ENCODE measurements at regions not wholly inside any gene's neighbourhood (a gene's known extent, or its start where the extent isn't known, plus 50 kb on each side); places are given as distances from the start of the nearest gene placed in this dataset.

DNA sequence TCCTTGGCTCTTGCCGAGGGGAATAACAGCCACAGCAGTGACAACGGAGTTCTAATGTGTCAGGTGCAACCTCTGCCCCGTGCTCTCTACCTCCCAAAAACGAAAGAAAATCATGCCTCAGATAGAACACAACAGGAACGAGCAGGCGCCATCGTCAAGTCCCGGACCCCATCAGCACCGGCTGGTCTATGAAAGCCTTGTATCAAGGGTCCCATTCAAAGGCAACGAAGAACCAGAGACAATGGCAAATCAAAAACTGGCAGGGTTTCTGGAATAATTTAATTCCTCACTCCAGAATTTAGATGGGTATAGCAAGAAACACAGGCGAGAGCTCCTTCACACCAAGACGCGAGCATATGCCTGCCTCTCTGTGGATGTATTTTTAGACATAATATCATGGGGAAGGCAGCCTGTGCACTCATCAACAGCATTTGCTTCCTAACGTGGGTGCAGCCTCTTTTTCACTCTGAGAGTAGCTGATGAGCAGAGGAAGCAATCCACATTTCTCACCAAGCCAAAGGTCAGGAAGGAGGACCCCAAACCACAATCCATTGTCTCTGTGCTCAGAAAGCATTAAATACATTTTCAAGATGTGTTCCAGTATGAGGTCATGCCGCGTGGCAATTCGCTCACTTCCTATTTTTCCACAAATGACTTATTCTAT is 193.4 kb upstream of the BLID start:
- no peak for DNase-seq

GRCh38 chr11:122308226-122308625 is 192.2 kb upstream of the BLID start:
- DNase-seq = no peak

DNA sequence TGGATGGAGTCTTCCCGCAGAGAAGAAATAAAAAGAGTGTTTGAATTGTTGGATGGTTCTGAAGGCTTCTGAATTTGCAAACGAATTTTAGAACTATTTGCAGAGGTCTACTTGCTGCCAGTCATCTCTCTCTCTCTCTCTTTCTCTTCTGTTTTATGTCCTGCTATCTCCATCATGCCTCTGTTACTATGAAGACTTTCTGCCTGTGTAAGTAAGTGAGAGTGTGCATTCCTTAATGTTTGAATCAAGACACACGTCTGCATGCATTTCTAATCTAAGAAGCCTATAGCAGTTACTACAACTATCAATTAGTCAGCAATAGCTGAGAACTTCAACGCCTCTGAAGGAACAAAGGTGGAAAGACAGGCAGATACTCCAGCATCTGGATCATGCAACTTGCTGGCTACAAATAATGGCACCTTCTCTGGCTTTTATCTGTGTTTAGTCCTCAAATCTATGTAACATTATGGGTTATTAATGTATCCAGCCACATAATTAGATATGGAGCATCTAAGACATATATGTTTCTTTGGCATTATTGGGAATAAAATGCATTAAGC is 191.5 kb upstream of the BLID start:
- DNase-seq = no peak

DNA sequence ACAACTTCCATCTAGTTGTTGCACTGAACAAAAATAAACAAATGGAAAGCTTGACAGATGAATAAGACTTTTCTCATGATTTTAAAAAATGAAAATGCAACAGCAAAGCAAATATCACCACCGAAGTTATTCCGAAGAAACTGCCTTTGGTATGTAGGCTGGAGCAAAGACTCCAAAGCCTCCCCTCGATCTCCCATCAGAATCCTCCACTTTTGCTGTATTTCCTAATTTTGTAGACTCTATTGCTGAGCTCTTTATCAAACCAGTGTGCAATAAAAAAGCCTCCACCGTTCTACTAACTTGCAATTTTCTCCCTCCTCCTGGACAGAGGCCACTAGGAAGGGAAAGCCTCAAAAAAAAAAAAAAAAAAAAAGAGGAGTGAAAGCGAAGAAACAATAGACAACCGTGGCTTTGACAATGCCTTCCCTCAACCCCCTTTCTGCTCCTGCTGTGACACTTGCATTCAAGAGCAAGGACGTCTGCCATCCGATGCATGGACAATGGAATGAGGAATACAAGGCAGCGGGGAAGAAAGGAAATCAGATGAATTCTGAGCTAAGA is 190.9 kb upstream of the BLID start:
- no peak for DNase-seq

DNA sequence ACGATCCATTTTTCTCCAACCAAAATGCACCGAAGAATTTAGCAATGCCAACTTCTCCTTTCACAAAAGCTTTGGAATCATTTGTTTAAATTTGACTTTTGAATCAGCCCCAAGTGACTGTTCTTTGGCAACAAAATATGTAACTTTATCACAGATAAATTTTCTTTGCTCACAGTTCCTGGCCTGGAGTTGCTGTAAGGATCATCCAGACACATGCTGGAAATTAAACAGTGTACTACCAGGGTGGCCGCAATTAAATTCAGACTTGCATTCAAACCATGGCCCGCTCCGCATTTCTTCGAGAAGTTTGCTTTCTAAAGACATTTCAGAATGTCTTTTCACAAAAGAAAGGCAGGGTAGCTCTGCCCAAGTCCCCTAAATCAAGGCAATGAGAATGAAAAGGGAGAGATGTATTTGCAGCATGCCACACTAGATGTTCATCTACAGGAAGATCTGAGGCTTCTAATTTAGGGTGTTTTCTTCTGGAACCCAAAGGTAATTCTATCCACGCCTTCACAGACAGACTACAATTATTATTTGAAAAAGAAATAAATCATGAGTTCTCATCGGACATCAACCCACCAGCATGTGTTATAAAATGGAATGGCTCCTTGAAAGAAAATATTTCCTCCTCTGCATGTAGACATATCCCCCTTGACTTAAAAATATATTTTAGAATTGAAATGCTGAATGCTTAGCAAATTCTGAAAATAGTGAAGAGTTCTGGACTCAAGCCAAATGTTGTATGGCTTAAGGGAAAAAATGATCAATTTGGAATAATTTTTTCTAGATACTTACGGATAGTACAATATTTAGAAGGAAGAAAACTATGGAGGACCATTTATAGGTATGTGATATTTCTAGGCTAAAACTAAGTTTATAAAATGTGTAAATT is 189.7 kb upstream of the BLID start:
- no peak for DNase-seq

DNA sequence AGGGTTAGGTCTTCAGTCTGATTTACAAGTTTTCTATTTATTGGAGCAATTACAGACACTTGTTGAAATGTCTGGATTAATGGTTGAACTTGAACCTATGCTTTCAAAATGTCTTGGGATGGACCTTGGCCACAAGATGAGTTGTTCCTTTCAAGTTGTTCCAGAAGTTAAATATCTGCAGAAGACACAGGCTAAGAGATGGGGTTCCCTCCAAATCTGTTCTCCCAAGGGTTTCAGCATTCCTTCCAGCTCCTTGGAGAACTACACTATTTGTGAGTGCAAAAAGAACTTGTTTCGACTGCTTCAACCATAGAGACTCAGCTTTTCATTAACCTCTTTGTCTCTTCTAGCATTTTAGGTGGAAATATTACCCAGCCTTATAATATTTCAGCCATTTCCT is 189.0 kb upstream of the BLID start:
- no peak for DNase-seq

DNA sequence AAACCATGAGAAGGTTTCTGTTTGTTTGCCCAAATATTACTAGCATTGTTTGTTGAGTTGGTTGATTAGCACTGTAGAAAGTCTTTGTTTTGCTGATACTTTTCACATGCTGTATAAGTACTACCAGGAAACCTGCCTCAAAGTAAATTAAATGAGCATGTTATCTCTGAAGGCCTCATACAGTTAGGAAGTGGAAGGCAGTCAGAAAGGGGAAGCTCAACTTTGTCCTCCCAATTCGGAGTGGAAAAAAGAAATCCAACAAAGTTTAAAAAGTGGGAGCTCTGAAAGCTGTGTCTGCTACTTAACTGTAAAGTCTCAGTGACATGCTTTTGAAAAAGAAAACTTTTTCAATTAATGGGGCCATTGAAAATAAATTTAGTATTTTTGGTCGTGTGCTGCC is 188.3 kb upstream of the BLID start:
- DNase-seq = peak; percentile 3 to 7

- no peak for DNase-seq
Observed at GRCh38 chr11:122294041-122294440, 178.0 kb upstream of the BLID start.

DNA sequence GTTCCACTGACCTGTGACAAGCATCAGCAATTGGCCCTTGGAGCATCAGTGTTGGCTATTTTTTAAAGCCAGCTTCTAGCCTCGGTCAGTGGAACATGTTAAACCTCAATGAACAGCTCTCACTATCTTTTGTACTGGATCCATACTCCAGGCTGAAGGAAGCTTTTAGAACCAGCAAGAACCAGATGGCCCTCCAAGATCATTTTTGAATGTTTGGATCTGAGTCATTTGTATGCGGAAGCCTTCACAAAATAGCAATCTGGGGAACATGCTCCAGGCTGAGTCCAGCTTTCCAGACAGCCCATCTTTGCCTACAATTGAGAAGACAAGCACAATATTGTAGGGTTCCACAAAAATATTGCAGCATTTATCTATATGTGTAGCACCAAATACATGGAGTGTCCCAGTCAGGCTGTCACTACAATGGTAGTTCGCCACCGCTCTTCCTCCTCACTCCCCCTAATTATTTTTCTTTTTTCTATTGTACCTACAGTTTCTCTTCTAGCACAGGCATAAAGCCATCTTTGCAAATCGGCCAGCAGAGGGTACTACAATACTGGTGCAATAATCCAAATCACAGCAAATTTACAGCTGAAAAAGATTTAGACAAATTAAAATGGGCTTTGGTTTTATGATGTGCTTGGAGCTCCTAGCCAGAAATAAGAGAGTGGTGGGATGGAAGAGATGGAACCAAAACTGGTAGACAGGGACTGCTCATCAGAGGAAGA is 177.4 kb upstream of the BLID start:
- peak; percentile 21 to 32 for DNase-seq

GRCh38 chr11:122287401-122287800 is 171.4 kb upstream of the BLID start:
- DNase-seq = no peak

DNA sequence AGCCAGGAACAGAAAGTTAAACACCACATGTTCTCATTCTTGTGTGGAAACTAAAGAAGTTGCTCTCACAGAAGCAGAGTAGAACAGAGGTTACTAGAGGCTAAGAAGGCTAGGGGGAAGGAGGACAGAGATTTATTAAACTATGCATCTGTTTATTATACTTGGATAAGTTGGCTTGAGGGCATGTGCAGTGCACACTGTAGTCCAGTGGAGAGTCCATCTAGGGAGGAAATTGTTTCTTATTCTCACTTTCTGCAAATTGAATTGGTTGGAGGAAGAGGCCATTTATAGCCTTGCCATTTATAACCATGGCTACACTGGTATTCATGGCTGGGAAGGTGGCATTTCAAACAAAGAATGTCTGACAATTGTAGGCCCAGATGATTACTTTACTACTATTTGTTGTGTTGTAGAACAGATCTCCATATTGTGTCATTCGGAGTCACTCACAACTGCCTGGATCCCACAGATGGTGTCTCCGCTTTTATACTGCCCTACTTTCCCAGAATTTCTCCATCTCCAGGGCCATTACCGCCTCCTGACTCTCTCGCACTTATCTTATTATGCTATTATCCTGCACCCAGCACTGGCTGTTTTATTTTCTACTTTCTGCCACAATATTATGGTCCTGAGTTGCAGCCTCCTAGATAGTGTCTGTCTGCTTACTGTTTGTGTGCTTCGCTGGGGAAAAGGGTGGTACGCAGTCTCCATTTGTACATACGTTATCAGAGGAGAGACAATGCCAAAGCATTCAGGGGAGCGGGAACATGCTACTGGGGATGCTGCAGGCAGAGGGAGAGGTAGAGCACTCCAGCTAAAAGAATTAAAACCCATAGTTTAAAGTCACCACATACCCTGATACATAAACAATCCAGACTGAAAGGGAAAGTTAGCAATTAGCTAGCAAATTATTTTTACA is 169.3 kb upstream of the BLID start:
- DNase-seq = no peak

DNA sequence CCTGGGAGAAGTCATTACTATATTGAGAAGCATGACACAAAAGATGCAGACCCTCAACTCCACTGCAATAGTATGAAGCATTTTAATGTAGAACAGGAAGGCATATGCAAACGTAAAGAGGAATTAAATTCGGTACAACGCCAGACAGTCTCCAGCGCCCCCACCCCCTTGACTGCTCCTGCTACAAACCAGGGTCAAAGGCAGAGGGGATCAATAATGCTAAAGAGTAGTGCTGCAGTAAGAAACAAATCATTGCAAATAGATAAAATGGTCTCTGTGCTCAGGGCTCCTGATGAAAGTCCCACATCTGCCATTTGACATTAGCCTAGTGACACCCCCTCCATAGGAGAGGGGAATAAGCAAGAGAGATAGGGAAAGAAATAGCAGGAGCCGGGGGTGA is 164.9 kb upstream of the BLID start:
- no peak for DNase-seq

DNA sequence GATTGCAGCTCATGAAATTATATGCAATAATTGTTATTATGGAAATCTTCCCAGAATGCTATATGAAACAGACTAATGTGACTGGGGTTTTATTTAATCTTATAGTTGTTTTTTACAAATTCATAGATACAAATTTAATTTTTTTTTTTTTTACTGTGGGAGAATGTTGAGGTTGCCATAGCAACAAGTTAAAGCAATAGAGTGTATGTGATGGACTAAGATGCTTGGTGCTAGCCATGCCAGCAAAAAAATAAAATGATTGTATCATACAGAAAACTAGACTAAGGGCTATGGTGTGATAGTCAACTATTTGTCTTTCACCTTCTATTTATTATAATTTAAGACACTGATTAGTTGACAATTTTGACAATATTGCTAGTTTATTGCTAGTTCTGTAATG is 163.2 kb upstream of the BLID start:
- DNase-seq = no peak

DNA sequence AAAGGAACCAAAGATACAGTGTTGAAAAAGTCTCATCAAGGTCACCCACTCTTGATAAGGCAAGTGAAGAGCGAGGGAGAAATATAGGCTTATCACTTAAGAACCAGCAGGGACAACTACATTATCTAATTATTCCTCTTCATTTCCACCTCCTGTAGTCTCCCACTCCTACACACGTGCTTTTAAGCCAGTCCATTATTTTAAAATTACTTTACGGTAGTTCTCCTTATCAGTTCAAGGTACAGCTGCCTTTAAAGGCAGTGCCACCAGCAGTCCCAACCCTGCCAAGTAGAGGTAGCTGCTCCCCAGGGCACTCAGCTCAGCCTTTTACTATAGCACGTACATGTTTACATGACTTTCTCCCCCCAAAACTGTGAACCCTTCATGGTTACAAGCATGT is 161.5 kb upstream of the BLID start:
- DNase-seq = no peak

GRCh38 chr11:122276221-122276620 is 160.2 kb upstream of the BLID start:
- DNase-seq = no peak

GRCh38 chr11:122275508-122275907 is 159.5 kb upstream of the BLID start:
- DNase-seq = no peak

GRCh38 chr11:122273476-122274191 is 157.6 kb upstream of the BLID start:
- no peak for DNase-seq

DNA sequence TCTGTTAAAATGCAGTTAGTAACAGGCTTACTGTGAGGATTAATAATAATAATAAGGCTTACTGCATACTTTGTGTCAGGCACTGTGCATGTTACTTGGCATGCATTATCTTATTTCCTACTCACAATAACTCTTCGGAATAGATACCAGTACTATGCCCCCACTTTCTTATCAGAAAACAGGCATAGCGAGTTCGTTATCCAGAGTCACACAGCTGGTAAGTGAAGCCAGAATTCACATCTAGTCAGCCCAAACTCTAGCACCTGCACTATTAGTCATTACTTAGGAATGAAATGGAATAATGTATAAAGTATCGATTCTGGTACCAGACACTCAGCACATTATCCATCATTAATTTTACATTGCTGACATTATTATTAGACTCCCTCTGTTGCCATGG is 155.7 kb upstream of the BLID start:
- no peak for DNase-seq

GRCh38 chr11:122271137-122271536 is 155.1 kb upstream of the BLID start:
- DNase-seq = no peak

DNA sequence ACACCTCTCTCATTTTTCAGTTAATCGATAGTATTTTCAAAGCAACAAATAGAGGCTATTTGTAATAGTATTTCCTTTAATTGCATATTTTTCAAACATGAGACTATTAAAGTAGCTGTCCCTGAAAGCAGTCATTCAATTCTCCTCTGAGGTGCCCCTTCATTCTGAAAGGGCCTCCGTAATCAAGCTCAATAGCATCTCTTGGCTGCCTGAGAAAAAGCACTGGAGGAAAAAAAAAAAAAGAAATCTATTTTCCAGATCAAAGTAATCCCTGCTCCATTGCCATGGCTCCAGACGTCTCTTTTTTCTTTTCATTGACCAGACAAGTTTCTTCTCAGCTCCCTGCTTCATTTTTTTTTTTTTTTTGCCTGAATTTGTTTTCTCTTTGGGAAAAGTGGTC is 154.5 kb upstream of the BLID start:
- DNase-seq = no peak

DNA sequence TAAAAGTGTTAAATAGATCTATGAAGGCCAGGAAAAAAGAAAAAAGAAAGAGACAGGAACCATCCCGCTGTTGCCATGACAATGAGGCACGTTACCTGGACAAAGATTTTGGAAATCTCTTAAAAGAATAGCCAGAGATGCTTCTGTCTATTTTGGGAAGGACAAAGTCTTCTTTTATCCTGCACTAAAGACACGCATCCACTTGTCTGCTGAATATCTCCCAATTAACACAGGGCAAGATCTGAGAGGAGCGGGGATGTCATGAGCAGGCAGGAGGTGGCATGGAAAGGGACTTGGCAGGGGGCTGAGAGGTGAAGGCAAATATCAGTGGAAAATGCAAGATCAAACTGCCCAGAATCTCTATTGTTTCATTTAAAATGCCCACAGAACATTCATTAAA is 153.8 kb upstream of the BLID start:
- no peak for DNase-seq
